ENCODE measurements at regions not wholly inside any gene's neighbourhood (a gene's known extent, or its start where the extent isn't known, plus 50 kb on each side); places are given as distances from the start of the nearest gene placed in this dataset.
"Not testable (repeated sequence)": the region's sequence is repeated elsewhere in the genome, so short reads cannot be mapped to it uniquely, and the experiment has no call there.

DNA sequence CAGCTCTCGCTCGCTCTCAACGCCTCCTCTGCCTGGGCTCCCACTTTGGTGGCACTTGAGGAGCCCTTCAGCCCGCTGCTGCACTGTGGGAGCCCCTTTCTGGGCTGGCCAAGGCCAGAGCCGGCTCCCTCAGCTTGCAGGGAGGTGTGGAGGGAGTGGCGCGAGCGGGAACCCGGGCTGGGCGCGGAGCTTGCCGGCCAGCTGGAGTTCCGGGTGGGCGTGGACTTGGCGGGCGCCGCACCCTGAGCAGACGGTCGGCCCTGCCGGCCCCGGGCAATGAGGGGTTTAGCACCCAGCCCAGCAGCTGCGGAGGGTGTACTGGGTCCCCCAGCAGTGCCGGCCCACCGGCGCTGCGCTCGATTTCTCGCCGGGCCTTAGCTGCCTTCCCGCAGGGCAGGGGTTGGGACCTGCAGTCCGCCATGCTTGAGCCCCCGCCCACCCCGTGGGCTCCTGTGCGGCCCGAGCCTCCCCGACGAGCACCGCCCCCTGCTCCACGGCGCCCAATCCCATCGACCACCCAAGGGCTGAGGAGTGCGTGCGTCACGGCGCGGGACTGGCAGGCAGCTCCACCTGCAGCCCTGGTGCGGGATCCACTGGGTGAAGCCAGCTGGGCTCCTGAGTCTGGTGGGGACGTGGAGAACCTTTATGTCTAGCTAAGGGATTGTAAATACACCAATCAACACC is 1128.9 kb downstream of the GATA3 start:
- TF ChIP-seq, protein P1, sequence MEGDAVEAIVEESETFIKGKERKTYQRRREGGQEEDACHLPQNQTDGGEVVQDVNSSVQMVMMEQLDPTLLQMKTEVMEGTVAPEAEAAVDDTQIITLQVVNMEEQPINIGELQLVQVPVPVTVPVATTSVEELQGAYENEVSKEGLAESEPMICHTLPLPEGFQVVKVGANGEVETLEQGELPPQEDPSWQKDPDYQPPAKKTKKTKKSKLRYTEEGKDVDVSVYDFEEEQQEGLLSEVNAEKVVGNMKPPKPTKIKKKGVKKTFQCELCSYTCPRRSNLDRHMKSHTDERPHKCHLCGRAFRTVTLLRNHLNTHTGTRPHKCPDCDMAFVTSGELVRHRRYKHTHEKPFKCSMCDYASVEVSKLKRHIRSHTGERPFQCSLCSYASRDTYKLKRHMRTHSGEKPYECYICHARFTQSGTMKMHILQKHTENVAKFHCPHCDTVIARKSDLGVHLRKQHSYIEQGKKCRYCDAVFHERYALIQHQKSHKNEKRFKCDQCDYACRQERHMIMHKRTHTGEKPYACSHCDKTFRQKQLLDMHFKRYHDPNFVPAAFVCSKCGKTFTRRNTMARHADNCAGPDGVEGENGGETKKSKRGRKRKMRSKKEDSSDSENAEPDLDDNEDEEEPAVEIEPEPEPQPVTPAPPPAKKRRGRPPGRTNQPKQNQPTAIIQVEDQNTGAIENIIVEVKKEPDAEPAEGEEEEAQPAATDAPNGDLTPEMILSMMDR (IDR thresholded peaks at IDR 0.05), result not testable (repeated sequence)
- TF ChIP-seq EP300 (IDR thresholded peaks at IDR 0.05), result not testable (repeated sequence)
